Coronary artery (tissue), 2 donors: ENCODE measurements at regions not wholly inside any gene's neighbourhood (a gene's known extent, or its start where the extent isn't known, plus 50 kb on each side); places are given as distances from the start of the nearest gene placed in this dataset.
"Not testable (repeated sequence)": the region's sequence is repeated elsewhere in the genome, so short reads cannot be mapped to it uniquely, and the experiment has no call there.

ENCODE experiments used
- DNase-seq: peaks from one replicate; pipeline ENCODE4 v3.0.0-alpha.2; 2017; ENCODE audit warnings: low spot score
- H3K27ac ChIP-seq, 2 donors: fragments of 200-600 bp; sonication (generic); one replicate each; pipeline ENCODE4 v1.5.1; 2016 to 2019
- H3K4me3 ChIP-seq: fragments of 200-600 bp; sonication (generic); 2 replicates; pipeline ENCODE4 v1.5.1; 2016; ENCODE audit warnings: mild to moderate bottlenecking, moderate library complexity
- CTCF ChIP-seq: fragments of 200-600 bp; sonication (generic); IDR thresholded peaks from one replicate; pipeline ENCODE4 v1.5.1; 2019; ENCODE audit warnings: antibody characterized with exemption

DNA sequence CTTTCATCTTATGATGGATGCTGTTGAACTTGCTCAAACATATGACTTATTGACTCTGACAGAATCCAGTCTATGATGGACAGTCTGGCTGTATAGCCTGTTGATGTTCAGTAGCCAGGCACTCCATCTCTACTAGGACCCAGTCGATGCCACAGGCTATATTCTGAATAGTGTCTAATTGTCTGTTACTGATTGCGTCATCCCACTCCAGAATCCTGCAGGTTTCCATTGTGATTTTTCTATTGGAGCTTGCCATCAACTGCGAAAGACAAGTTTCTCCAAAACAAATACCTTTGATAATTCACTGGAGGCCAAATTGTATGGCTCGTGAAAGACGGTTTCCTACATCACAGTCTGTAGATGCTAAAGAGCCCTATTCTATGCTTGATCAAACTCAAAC lies 481.7 kb upstream of the CHORDC1 start:
- Histone ChIP-seq H3K27ac (no peak overlapping the region), H3K4me3 (no peak overlapping the region)
- DNase-seq: no peak
- no peak for TF ChIP-seq CTCF

GRCh38 chr11:90701716-90702115 lies 478.9 kb upstream of the CHORDC1 start:
- no peak overlapping the region for H3K4me3 ChIP-seq
- H3K27ac ChIP-seq: no peak overlapping the region
- no peak for TF ChIP-seq CTCF
- no peak for DNase-seq

- Histone ChIP-seq H3K27ac (no peak overlapping the region), H3K4me3 (no peak overlapping the region)
- no peak for DNase-seq
- no peak for TF ChIP-seq CTCF
Measured at GRCh38 chr11:90700789-90701439, 478.1 kb upstream of the CHORDC1 start.

- DNase-seq: no peak
Measured at GRCh38 chr11:90699791-90700400, 477.0 kb upstream of the CHORDC1 start.

GRCh38 chr11:90698238-90698637 lies 475.4 kb upstream of the CHORDC1 start:
- H3K27ac ChIP-seq: no peak overlapping the region
- no peak for TF ChIP-seq CTCF
- no peak for DNase-seq
- no peak overlapping the region for H3K4me3 ChIP-seq

More at GRCh38 chr11:90699791-90700400, 477.0 kb upstream of the CHORDC1 start:
- Histone ChIP-seq H3K27ac (no peak overlapping the region), H3K4me3 (no peak overlapping the region)
- TF ChIP-seq CTCF: no peak

DNA sequence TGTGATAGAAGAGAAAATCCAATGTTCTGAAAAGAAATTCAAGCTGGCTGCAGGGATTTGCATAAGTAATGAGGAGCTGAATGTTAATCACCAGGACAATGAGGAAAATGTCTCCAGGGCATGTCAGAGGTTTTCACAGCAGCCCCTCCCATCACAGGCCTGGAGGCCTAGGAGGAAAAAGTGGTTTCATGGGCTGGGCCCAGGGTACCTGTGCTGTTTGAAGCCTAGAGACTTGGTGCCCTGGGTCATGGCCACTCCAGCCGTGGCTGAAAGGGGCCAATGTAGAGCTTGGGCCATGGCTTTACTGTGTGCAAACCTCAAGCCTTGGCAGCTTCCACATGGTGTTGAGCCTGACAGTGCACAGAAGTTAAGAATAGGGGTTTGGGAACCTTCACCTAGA lies 452.6 kb upstream of the CHORDC1 start:
- H3K27ac ChIP-seq, DNase-seq, H3K4me3 ChIP-seq: not testable (repeated sequence)

GRCh38 chr11:90669094-90669493 lies 446.2 kb upstream of the CHORDC1 start:
- no peak for TF ChIP-seq CTCF
- Histone ChIP-seq H3K4me3 (no peak overlapping the region), H3K27ac (no peak overlapping the region)
- DNase-seq: no peak
